ENCODE measurements at regions not wholly inside any gene's neighbourhood (a gene's known extent, or its start where the extent isn't known, plus 50 kb on each side); places are given as distances from the start of the nearest gene placed in this dataset.

DNA sequence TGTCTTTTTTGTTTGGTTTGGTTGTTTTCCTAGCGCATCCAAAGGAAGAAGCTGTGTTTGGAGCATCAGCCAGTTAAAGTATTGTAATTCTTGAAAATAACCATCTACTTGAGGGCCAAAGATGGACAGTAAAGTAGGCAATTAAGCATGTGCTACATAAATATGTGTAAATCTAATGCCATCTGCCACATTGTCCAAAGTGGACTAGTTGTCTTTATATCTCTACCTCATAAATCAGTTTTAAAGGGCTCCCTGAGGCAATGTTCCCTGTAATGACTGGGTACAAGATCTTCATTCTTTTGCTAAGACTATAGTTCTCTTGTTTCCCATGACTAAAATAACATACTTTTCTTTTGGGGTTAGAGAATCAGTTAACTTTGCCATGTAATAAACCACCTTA is 460.0 kb upstream of the RARB start:
- H3K4me1 Mint-ChIP-seq (ENCODE audit: low read depth) = no peaks in the 10 kb centered on the region
- TF ChIP-seq, protein P1, sequence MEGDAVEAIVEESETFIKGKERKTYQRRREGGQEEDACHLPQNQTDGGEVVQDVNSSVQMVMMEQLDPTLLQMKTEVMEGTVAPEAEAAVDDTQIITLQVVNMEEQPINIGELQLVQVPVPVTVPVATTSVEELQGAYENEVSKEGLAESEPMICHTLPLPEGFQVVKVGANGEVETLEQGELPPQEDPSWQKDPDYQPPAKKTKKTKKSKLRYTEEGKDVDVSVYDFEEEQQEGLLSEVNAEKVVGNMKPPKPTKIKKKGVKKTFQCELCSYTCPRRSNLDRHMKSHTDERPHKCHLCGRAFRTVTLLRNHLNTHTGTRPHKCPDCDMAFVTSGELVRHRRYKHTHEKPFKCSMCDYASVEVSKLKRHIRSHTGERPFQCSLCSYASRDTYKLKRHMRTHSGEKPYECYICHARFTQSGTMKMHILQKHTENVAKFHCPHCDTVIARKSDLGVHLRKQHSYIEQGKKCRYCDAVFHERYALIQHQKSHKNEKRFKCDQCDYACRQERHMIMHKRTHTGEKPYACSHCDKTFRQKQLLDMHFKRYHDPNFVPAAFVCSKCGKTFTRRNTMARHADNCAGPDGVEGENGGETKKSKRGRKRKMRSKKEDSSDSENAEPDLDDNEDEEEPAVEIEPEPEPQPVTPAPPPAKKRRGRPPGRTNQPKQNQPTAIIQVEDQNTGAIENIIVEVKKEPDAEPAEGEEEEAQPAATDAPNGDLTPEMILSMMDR (IDR thresholded peaks at IDR 0.05) = no peak
- ChIA-PET POLR2A (no interaction called here), CTCF (no interaction called here)
- no peak for ATAC-seq
- no peaks in the 10 kb centered on the region for H3K36me3 Mint-ChIP-seq (ENCODE audit: low read depth)
- H3K27me3 Mint-ChIP-seq = no peaks in the 10 kb centered on the region
- intact Hi-C loops (cut with micrococcal nuclease) = no loop called here
- H3K9me3 Mint-ChIP-seq = no peaks in the 10 kb centered on the region
- no peak for DNase-seq
- H3K4me3 Mint-ChIP-seq = no peak overlapping the region
- H3K27ac Mint-ChIP-seq = no peak overlapping the region

DNA sequence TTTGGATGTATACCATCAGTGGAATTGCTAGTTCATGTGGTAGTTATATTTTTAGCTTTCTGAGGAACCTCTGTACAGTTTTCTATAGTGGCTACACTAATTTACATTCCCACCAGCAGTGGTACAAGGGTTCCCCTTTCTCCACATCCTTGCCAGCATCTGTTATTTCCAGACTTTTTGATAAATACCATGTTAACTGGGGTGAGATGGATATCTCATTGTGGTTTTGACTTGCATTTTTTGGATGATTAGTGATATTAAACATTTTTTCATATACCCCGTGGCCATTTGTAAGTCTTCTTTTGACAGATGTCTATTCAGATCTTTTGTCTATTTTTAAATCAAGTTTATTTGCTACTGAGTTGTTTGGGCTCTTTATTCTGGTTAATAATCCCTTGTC is 455.6 kb upstream of the RARB start:
- DNase-seq (no peak), ATAC-seq (no peak)
- TF ChIP-seq, protein P1 (IDR thresholded peaks at IDR 0.05) = no peak
- H3K27ac Mint-ChIP-seq = no peak overlapping the region
- H3K27me3 Mint-ChIP-seq = no peaks in the 10 kb centered on the region
- ChIA-PET POLR2A (no interaction called here), CTCF (no interaction called here)
- peaks cover 5% of the 10 kb centered on the region for H3K9me3 Mint-ChIP-seq
- intact Hi-C loops (cut with micrococcal nuclease) = no loop called here
- H3K36me3 Mint-ChIP-seq (ENCODE audit: low read depth) = no peaks in the 10 kb centered on the region
- H3K4me1 Mint-ChIP-seq (ENCODE audit: low read depth) = no peaks in the 10 kb centered on the region
- H3K4me3 Mint-ChIP-seq = no peak overlapping the region

DNA sequence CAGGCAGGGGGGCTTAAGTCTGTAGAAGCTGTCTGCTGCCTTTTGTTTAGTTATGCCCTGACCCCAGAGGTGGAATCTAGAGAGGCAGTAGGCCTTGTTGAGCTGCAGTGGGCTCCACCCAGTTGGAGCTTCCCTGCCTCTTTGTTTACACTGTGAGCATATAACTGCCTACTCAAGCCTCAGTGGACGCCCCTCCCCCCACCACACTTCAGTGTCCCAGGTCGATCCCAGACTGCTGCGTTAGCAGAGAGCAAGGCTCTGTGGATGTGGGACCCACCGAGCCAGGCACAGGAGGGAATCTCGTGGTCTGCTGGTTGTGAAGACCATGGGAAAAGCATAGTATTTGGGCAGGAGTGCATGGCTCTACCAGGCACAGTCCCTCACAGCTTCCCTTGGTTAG is 446.8 kb upstream of the RARB start:
- intact Hi-C loops (cut with micrococcal nuclease) = no loop called here
- CTCF ChIA-PET = no interaction called here

DNA sequence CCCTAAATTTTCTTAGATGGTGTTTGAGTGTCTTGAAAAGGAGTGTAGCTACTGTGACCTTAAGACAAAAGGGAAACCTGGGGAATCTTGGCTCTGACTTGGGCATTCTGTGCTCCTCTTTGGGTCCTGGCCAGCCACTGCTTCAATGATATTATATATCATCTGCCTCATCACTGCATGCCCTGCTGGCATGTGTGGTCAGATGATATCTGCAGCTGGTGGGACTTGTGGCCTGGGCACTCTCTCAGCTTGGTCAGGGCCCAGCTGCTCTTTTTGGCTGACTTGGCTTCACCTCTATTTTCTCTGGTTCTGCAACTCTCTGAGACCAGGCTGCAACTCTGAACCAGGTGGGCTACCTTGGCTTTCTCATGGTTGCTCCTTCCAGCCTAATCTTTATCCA is 446.1 kb upstream of the RARB start:
- Mint-ChIP-seq H3K4me3 (no peak overlapping the region), H3K4me1 (ENCODE audit: low read depth) (no peaks in the 10 kb centered on the region), H3K36me3 (ENCODE audit: low read depth) (no peaks in the 10 kb centered on the region), H3K9me3 (peaks cover 3% of the 10 kb centered on the region), H3K27me3 (no peaks in the 10 kb centered on the region), H3K27ac (no peak overlapping the region)
- DNase-seq = no peak
- TF ChIP-seq, protein P1 (IDR thresholded peaks at IDR 0.05) = no peak
- no peak for ATAC-seq
- ChIA-PET POLR2A (interaction anchor here (0.6 kb wide), 1 partner anchor 32 kb away, joined by 3 read pairs; no protein-coding TSS in a partner anchor), CTCF (no interaction called here)
- intact Hi-C loops (cut with micrococcal nuclease) = no loop called here

More for the DNA sequence above, 446.8 kb upstream of the RARB start:
- Mint-ChIP-seq H3K36me3 (ENCODE audit: low read depth) (no peaks in the 10 kb centered on the region), H3K4me3 (no peak overlapping the region), H3K9me3 (peaks cover 3% of the 10 kb centered on the region), H3K27me3 (no peaks in the 10 kb centered on the region), H3K27ac (no peak overlapping the region), H3K4me1 (ENCODE audit: low read depth) (no peaks in the 10 kb centered on the region)
- DNase-seq = no peak
- TF ChIP-seq, protein P1 (IDR thresholded peaks at IDR 0.05) = no peak
- no peak for ATAC-seq
- POLR2A ChIA-PET = interaction anchor here (0.6 kb wide), 1 partner anchor 32 kb away, joined by 3 read pairs; no protein-coding TSS in a partner anchor

DNA sequence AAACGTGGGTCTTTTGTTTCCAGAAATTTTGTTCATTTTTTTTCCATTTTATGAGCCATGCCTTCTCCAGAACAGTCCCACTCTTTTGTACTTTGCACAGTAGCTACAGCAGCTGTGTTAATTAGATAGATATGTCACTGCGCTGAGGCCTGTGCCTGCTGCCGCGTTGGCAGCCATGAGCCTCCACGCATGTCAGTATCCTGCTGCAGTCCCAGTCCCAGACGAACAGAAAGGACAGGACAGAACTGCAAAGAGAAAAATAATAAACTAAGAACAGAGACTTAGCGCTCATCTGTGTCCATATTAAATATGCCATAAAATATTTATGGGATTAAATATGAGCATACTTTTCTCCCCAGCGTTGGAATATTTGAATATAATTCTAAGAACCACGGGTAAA is 442.4 kb upstream of the RARB start:
- ChIA-PET POLR2A (no interaction called here), CTCF (no interaction called here)
- intact Hi-C loops (cut with micrococcal nuclease) = no loop called here
- Mint-ChIP-seq H3K9me3 (no peaks in the 10 kb centered on the region), H3K27me3 (no peaks in the 10 kb centered on the region), H3K4me1 (ENCODE audit: low read depth) (no peaks in the 10 kb centered on the region), H3K4me3 (no peak overlapping the region), H3K36me3 (ENCODE audit: low read depth) (no peaks in the 10 kb centered on the region), H3K27ac (no peak overlapping the region)
- TF ChIP-seq, protein P1 (IDR thresholded peaks at IDR 0.05) = no peak
- DNase-seq = no peak
- ATAC-seq = no peak

Measured in activated CD8-positive, alpha-beta T cell treated with anti-CD3 and anti-CD28 coated beads for 36 hours (primary cell).